DND-41 (cell line): ENCODE measurements at regions not wholly inside any gene's neighbourhood (a gene's known extent, or its start where the extent isn't known, plus 50 kb on each side); places are given as distances from the start of the nearest gene placed in this dataset.

Source experiments
- CTCF ChIP-seq: IDR thresholded peaks from 2 replicates; pipeline ENCODE4 v1.5.1; 2012; ENCODE audit warnings: borderline replicate concordance, low read length, moderate library complexity, mild to moderate bottlenecking; ENCODE audit not compliant: poor library complexity, severe bottlenecking; ENCODE audit errors: extremely low read depth
- EZH2 ChIP-seq: IDR thresholded peaks from 3 replicates; pipeline ENCODE4 v1.6.1; 2012; ENCODE audit warnings: borderline replicate concordance, low read depth, mild to moderate bottlenecking, moderate library complexity, low read length, inconsistent platforms; ENCODE audit not compliant: severe bottlenecking

GRCh38 chr9:126198854-126199253, 127.8 kb upstream of the MVB12B start:
- TF ChIP-seq CTCF (no peak), EZH2 (no peak)
